ENCODE measurements at regions not wholly inside any gene's neighbourhood (a gene's known extent, or its start where the extent isn't known, plus 50 kb on each side); places are given as distances from the start of the nearest gene placed in this dataset.
"Not testable (repeated sequence)": the region's sequence is repeated elsewhere in the genome, so short reads cannot be mapped to it uniquely, and the experiment has no call there.

DNA sequence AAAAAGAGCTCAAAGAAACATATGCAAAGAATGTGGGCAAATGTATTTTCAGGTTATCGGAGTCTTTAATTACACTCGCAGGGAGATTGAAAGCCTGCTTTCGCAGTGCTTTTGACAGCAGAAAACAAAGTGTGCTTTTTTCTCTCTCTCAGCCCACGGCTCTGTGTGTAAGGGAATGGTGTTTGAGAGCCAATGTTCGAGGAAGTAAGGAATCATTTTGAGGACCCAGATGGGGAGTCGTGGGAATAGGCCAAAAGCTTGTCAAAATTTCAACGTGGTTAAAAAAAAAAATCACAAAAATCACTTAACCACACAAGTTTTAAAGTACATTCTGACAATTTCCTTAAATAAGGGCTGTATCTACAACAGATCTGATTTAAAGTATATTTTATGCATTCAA is 197.1 kb upstream of the IRS2 start:
- DNase-seq, result no peak
- intact Hi-C loops (cut with DNase I; ENCODE audit: low total_unique reads), result no loop called here
- TF ChIP-seq, protein P1, sequence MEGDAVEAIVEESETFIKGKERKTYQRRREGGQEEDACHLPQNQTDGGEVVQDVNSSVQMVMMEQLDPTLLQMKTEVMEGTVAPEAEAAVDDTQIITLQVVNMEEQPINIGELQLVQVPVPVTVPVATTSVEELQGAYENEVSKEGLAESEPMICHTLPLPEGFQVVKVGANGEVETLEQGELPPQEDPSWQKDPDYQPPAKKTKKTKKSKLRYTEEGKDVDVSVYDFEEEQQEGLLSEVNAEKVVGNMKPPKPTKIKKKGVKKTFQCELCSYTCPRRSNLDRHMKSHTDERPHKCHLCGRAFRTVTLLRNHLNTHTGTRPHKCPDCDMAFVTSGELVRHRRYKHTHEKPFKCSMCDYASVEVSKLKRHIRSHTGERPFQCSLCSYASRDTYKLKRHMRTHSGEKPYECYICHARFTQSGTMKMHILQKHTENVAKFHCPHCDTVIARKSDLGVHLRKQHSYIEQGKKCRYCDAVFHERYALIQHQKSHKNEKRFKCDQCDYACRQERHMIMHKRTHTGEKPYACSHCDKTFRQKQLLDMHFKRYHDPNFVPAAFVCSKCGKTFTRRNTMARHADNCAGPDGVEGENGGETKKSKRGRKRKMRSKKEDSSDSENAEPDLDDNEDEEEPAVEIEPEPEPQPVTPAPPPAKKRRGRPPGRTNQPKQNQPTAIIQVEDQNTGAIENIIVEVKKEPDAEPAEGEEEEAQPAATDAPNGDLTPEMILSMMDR (IDR thresholded peaks at IDR 0.05), result no peak

DNA sequence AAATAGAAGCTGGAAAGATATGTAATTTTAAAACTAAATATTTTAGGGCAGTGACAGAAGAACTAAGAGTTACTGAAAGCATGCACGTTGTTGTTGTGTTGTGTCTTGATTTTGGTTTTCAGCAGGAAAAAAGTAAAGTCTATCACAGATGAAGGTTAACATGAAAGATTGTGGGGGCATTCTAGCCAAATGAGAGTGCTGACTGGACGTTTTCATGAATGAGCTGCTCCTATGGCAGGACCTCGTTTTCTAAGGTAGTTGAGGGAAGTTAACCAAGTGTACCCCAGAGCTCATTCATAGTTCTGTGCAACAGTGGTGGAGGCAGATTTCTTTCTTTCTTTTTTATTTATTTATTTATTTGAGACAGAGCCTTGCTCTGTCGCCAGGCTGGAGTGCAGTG is 194.6 kb upstream of the IRS2 start:
- no peak overlapping the region for H3K4me3 ChIP-seq
- H3K27ac ChIP-seq, result no peak overlapping the region
- H3K27me3 ChIP-seq, result no peaks in the 10 kb centered on the region
- intact Hi-C loops (cut with DNase I; ENCODE audit: low total_unique reads), result no loop called here
- H3K9me3 ChIP-seq, result no peaks in the 10 kb centered on the region
- H3K36me3 ChIP-seq, result no peaks in the 10 kb centered on the region
- peaks cover 0 to 3% (median 0%) of the 10 kb centered on the region in 4 donors for H3K4me1 ChIP-seq
- TF ChIP-seq, protein P1 (IDR thresholded peaks at IDR 0.05), result no peak
- DNase-seq, result no peak

More for the DNA sequence above, 197.1 kb upstream of the IRS2 start:
- Histone ChIP-seq H3K27me3 (no peaks in the 10 kb centered on the region), H3K9me3 (no peaks in the 10 kb centered on the region), H3K4me3 (no peak overlapping the region), H3K4me1 (no peaks in the 10 kb centered on the region), H3K36me3 (no peaks in the 10 kb centered on the region), H3K27ac (no peak overlapping the region)

GRCh38 chr13:109979676-109980075 is 193.3 kb upstream of the IRS2 start:
- H3K9me3 ChIP-seq; H3K4me3 ChIP-seq; H3K27ac ChIP-seq; H3K27me3 ChIP-seq; H3K36me3 ChIP-seq; DNase-seq; intact Hi-C loops (cut with DNase I; ENCODE audit: low total_unique reads); H3K4me1 ChIP-seq: not testable (repeated sequence)

GRCh38 chr13:109979228-109979627 is 192.8 kb upstream of the IRS2 start:
- DNase-seq, result no peak
- no peaks in the 10 kb centered on the region for H3K27me3 ChIP-seq
- H3K4me1 ChIP-seq, result peaks cover 0 to 4% (median 0%) of the 10 kb centered on the region in 4 donors
- no peak overlapping the region for H3K4me3 ChIP-seq
- H3K9me3 ChIP-seq, result no peaks in the 10 kb centered on the region
- TF ChIP-seq, protein P1 (IDR thresholded peaks at IDR 0.05), result no peak
- no peaks in the 10 kb centered on the region for H3K36me3 ChIP-seq
- H3K27ac ChIP-seq, result no peak overlapping the region
- intact Hi-C loops (cut with DNase I; ENCODE audit: low total_unique reads), result no loop called here

GRCh38 chr13:109977212-109977968 is 191.0 kb upstream of the IRS2 start:
- intact Hi-C loops (cut with DNase I; ENCODE audit: low total_unique reads), result no loop called here
- H3K27ac ChIP-seq, result no peak overlapping the region

More at GRCh38 chr13:109977212-109977968, 191.0 kb upstream of the IRS2 start:
- no peaks in the 10 kb centered on the region for H3K9me3 ChIP-seq
- TF ChIP-seq, protein P1 (IDR thresholded peaks at IDR 0.05), result no peak
- no peaks in the 10 kb centered on the region for H3K27me3 ChIP-seq
- H3K4me1 ChIP-seq, result peaks cover 0 to 4% (median 0%) of the 10 kb centered on the region in 4 donors
- no peak for DNase-seq
- no peak overlapping the region for H3K4me3 ChIP-seq
- H3K36me3 ChIP-seq, result no peaks in the 10 kb centered on the region
